KMS-11 (cell line): ENCODE measurements at regions not wholly inside any gene's neighbourhood (a gene's known extent, or its start where the extent isn't known, plus 50 kb on each side); places are given as distances from the start of the nearest gene placed in this dataset.

Source experiments
- H2AFZ ChIP-seq: fragments of 200-600 bp; sonication (generic); 2 replicates; pipeline ENCODE4 v1.6.1; 2016; ENCODE audit warnings: antibody characterized with exemption, mixed run types, low read depth
- H3K27ac ChIP-seq: fragments of 200-600 bp; sonication (generic); 2 replicates; pipeline ENCODE4 v1.6.1; 2016; ENCODE audit warnings: mild to moderate bottlenecking, mixed run types
- H3K27me3 ChIP-seq: fragments of 200-600 bp; sonication (generic); 2 replicates; pipeline ENCODE4 v1.6.1; 2017; ENCODE audit warnings: mild to moderate bottlenecking, low read depth, mixed run types, moderate library complexity; ENCODE audit not compliant: insufficient read depth
- H3K36me3 ChIP-seq: fragments of 200-600 bp; sonication (generic); 2 replicates; pipeline ENCODE4 v1.6.1; 2017; ENCODE audit warnings: mild to moderate bottlenecking, mixed run types; ENCODE audit not compliant: insufficient read depth
- H3K4me1 ChIP-seq: fragments of 200-600 bp; sonication (generic); 2 replicates; pipeline ENCODE4 v1.6.1; 2016; ENCODE audit warnings: mild to moderate bottlenecking, low read depth, mixed run types; ENCODE audit not compliant: poor library complexity, severe bottlenecking
- H3K4me2 ChIP-seq: fragments of 200-600 bp; sonication (generic); 2 replicates; pipeline ENCODE4 v1.7.0; 2016; ENCODE audit warnings: mild to moderate bottlenecking, mixed run types
- H3K4me3 ChIP-seq: fragments of 200-600 bp; sonication (generic); IDR thresholded peaks from 2 replicates; pipeline ENCODE4 v1.6.1; 2017; ENCODE audit warnings: low read depth, low read length, mixed read lengths; ENCODE audit not compliant: insufficient read depth
- H3K79me2 ChIP-seq: fragments of 200-600 bp; sonication (generic); 2 replicates; pipeline ENCODE4 v1.6.1; 2016; ENCODE audit warnings: low read depth, mixed run types; ENCODE audit not compliant: insufficient read depth
- H3K9ac ChIP-seq: fragments of 200-600 bp; sonication (generic); 2 replicates; pipeline ENCODE4 v1.6.1; 2016; ENCODE audit warnings: mild to moderate bottlenecking, mixed run types
- H4K20me1 ChIP-seq: fragments of 200-600 bp; sonication (generic); 2 replicates; pipeline ENCODE4 v1.6.1; 2016; ENCODE audit warnings: mild to moderate bottlenecking, mixed run types; ENCODE audit not compliant: insufficient read depth
- TF ChIP-seq, protein P1 (sequence below): fragments of 200-600 bp; sonication (generic); conservative IDR thresholded peaks from 2 replicates; pipeline ENCODE4 v1.6.1; 2017; ENCODE audit warnings: low read depth, mild to moderate bottlenecking, antibody characterized with exemption, low read length, moderate library complexity, mixed read lengths

DNA sequence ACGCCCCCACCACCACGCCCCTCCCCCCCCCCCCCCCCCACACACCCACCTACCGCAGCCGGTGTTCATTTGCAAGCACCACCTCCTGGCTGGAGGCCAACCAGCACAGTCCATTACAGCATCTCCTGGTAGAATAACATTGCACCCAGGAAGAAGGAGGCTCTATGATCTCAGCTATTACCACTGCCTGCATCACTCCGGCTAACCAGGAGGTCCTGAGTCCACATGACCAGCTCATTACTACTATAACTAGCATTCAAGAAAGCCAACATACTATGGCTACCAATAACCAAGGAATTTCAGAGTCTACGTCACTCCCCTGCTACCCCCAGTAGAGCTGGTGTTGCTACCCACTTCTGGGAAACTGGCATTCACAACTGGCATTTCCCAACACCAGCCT lies 81.1 kb upstream of the ALOX12 start:
- no peaks in the 10 kb centered on the region for H3K79me2 ChIP-seq
- H3K4me1 ChIP-seq = no peaks in the 10 kb centered on the region
- H4K20me1 ChIP-seq = no peaks in the 10 kb centered on the region
- TF ChIP-seq, protein P1, sequence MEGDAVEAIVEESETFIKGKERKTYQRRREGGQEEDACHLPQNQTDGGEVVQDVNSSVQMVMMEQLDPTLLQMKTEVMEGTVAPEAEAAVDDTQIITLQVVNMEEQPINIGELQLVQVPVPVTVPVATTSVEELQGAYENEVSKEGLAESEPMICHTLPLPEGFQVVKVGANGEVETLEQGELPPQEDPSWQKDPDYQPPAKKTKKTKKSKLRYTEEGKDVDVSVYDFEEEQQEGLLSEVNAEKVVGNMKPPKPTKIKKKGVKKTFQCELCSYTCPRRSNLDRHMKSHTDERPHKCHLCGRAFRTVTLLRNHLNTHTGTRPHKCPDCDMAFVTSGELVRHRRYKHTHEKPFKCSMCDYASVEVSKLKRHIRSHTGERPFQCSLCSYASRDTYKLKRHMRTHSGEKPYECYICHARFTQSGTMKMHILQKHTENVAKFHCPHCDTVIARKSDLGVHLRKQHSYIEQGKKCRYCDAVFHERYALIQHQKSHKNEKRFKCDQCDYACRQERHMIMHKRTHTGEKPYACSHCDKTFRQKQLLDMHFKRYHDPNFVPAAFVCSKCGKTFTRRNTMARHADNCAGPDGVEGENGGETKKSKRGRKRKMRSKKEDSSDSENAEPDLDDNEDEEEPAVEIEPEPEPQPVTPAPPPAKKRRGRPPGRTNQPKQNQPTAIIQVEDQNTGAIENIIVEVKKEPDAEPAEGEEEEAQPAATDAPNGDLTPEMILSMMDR = no peak
- H3K27me3 ChIP-seq = no peaks in the 10 kb centered on the region
- H3K36me3 ChIP-seq = no peaks in the 10 kb centered on the region
- H3K27ac ChIP-seq = no peak overlapping the region
- H3K4me2 ChIP-seq = no peak overlapping the region
- H3K4me3 ChIP-seq = no peak overlapping the region
- no peak overlapping the region for H3K9ac ChIP-seq
- no peak overlapping the region for H2AFZ ChIP-seq

DNA sequence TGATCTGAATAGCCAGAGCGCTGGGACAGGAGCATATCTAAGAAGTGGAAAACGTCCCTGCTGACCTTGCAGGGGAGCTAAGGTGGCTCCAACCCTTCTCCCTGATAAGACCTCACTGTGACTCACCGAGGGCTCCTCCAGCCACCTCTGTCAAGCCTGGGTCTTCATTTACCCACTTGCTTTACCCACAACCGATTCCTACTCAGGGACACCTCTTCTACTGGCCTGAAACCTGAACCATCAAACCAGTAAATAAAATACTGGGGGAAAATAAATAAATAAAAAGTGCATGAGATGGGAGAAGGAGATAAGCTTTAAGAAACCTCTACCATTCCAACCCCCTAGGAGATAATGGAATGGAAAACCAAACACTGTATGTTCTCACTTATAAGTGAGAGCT lies 80.2 kb upstream of the ALOX12 start:
- Histone ChIP-seq H3K9ac (no peak overlapping the region), H3K4me1 (no peaks in the 10 kb centered on the region), H2AFZ (no peak overlapping the region), H3K36me3 (no peaks in the 10 kb centered on the region), H3K27me3 (no peaks in the 10 kb centered on the region), H3K79me2 (no peaks in the 10 kb centered on the region), H4K20me1 (no peaks in the 10 kb centered on the region), H3K4me3 (no peak overlapping the region), H3K4me2 (no peak overlapping the region), H3K27ac (no peak overlapping the region)
- TF ChIP-seq, protein P1 = no peak

DNA sequence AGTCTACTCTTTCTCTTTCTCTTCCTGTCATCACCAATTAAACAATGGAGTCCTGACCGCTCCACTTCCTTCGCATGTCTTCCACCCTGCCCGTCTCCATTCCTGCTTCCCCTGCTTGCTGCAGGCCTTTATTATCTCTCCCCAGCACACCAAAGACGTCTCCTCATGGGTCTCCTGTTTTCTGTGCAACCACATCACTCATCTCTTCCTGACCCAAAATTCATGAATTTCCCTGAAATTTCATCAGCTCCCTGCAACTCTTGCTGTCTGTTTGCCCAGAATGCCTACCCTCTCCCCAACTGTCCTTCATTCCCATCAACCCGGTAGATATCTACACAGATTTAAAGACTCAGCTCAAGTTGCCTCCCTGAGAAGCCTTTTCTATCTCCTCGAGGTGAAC lies 76.7 kb upstream of the ALOX12 start:
- Histone ChIP-seq H3K79me2 (no peaks in the 10 kb centered on the region), H3K4me3 (no peak overlapping the region), H3K9ac (no peak overlapping the region), H3K4me2 (no peak overlapping the region), H3K27ac (no peak overlapping the region), H2AFZ (no peak overlapping the region), H4K20me1 (no peaks in the 10 kb centered on the region), H3K36me3 (no peaks in the 10 kb centered on the region), H3K27me3 (no peaks in the 10 kb centered on the region), H3K4me1 (peaks cover 5% of the 10 kb centered on the region)
- TF ChIP-seq, protein P1 = no peak

DNA sequence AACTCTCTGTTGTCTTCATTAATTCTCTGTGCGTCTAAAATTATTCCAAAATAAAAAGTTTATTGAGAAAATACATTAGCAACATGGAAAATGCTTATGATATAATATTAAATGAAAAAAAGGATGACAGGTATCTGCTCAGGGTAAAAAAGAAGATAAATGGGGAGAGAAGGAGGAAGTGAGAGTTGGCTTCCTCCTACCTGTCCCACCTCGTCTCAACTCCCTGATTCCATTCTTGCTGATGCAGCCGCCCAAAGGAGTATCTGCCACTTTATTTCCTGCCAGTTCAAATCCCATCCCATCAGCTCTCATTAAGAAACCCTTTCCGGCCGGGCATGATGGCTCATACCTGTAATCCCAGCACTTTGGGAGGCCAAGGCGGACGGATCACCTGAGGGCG lies 72.5 kb upstream of the ALOX12 start:
- TF ChIP-seq, protein P1 = no peak
- Histone ChIP-seq H3K4me3 (no peak overlapping the region), H3K4me1 (peaks cover 5% of the 10 kb centered on the region), H4K20me1 (no peaks in the 10 kb centered on the region), H3K79me2 (no peaks in the 10 kb centered on the region), H2AFZ (no peak overlapping the region), H3K36me3 (no peaks in the 10 kb centered on the region), H3K9ac (no peak overlapping the region), H3K27ac (no peak overlapping the region), H3K27me3 (no peaks in the 10 kb centered on the region), H3K4me2 (no peak overlapping the region)

DNA sequence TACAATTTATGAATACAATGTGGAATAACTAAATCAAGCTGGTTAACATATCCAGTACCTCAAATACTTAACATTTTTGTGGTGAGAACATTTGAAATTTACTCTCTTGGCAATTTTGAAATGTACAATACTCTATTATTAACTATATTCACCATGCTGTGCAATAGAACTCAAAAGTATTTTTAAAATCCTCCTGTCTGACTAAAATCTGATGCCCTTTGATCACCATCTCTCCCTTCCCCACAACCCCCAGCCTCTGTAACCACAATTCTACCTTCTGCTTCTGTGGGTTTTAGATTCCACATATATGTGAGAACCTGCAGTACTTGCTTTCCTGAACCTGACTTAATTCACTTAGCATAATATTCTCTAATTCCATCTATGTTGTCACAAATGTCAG lies 71.6 kb upstream of the ALOX12 start:
- no peak overlapping the region for H2AFZ ChIP-seq
- no peak overlapping the region for H3K9ac ChIP-seq
- H4K20me1 ChIP-seq = no peaks in the 10 kb centered on the region
- no peak overlapping the region for H3K27ac ChIP-seq
- peaks cover 5% of the 10 kb centered on the region for H3K4me1 ChIP-seq
- no peak overlapping the region for H3K4me2 ChIP-seq
- no peak overlapping the region for H3K4me3 ChIP-seq
- no peaks in the 10 kb centered on the region for H3K27me3 ChIP-seq
- TF ChIP-seq, protein P1 = no peak
- H3K79me2 ChIP-seq = no peaks in the 10 kb centered on the region
- no peaks in the 10 kb centered on the region for H3K36me3 ChIP-seq
